ENCODE measurements at regions not wholly inside any gene's neighbourhood (a gene's known extent, or its start where the extent isn't known, plus 50 kb on each side); places are given as distances from the start of the nearest gene placed in this dataset.
"Not testable (repeated sequence)": the region's sequence is repeated elsewhere in the genome, so short reads cannot be mapped to it uniquely, and the experiment has no call there.

DNA sequence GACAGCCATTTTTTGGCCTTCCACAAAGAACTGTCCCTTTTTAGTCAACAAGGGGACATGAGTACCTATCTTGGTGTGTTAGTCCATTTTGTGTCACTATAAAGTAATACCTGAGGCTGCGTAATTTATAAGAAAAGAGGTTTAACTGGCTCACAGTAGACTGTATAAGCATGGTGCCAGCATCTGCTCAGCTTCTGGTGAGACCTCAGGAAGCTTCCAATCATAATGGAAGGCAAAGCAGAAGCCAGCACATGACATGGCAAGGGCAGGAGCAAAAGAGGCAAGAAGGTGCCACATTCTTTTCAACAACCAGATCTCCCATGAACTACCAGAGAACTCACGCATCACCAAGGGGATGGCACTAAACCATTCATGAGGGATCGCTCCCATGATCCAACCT, 66.1 kb upstream of the VGLL4 start:
- Histone ChIP-seq H3K4me3 (ENCODE audit: low read depth in 1 of 2, low read length in 2 of 2) (no peak overlapping the region), H3K27me3 (ENCODE audit: low read depth, low read length) (no peaks in the 10 kb centered on the region), H3K36me3 (ENCODE audit: control insufficient read depth in 1 of 2, insufficient read depth in 2 of 2, low read length in 2 of 2) (no peaks in the 10 kb centered on the region)

DNA sequence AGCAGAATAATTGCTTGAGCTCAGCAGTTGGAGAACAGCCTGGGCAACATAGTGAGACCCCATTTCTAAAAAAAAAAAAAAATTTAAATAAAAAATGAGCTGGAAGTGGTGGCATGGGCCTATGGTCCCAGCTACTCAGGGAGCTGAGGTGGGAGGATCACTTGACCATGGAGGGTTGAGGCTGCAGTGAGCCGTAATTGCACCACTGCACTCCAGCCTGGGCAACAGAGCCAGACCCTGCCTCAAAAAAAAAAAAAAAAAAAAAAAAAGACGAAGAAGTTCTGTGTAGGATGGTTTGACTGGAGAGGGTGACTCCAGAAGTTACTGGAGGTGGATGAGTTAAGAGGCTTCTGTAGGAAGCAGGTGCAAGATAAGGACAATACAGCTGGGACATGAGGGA, 63.4 kb upstream of the VGLL4 start:
- not testable (repeated sequence) for H3K9me3 ChIP-seq (ENCODE audit: control insufficient read depth in 1 of 2, low read length in 2 of 2); H3K36me3 ChIP-seq (ENCODE audit: control insufficient read depth in 1 of 2, insufficient read depth in 2 of 2, low read length in 2 of 2); H3K4me1 ChIP-seq (ENCODE audit: control insufficient read depth in 1 of 2, insufficient read depth in 2 of 2, low read length in 2 of 2); H3K27ac ChIP-seq (ENCODE audit: low read length); H3K27me3 ChIP-seq (ENCODE audit: low read depth, low read length); H3K4me3 ChIP-seq (ENCODE audit: low read depth in 1 of 2, low read length in 2 of 2)

More for the DNA sequence above, 66.1 kb upstream of the VGLL4 start:
- Histone ChIP-seq H3K27ac (ENCODE audit: low read length) (no peak overlapping the region), H3K9me3 (ENCODE audit: control insufficient read depth in 1 of 2, low read length in 2 of 2) (no peaks in the 10 kb centered on the region), H3K4me1 (ENCODE audit: control insufficient read depth in 1 of 2, insufficient read depth in 2 of 2, low read length in 2 of 2) (peaks cover 0 to 2% of the 10 kb centered on the region in 2 donors)

DNA sequence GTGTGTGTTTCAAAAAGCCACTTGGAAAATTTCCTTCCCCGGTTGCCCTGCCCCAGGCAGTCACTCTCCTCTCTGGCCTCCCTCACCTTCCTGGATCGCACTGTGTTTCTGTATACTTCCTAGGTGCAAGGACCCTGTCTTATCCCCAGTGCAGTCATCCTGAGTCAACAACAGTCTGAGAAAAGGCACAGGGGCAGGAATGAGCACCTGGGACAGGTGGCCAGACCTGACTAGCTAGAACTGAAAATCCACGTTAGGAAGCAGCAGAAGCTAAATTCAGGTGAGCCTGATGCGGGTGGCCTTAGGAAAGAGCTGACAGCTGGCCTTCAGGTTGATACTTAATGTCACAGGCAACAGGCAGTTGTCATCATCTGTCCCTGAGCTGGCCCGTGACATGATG, 62.9 kb upstream of the VGLL4 start:
- Histone ChIP-seq H3K27ac (ENCODE audit: low read length) (no peak overlapping the region), H3K4me1 (ENCODE audit: control insufficient read depth in 1 of 2, insufficient read depth in 2 of 2, low read length in 2 of 2) (peaks cover 0 to 2% of the 10 kb centered on the region in 2 donors)

DNA sequence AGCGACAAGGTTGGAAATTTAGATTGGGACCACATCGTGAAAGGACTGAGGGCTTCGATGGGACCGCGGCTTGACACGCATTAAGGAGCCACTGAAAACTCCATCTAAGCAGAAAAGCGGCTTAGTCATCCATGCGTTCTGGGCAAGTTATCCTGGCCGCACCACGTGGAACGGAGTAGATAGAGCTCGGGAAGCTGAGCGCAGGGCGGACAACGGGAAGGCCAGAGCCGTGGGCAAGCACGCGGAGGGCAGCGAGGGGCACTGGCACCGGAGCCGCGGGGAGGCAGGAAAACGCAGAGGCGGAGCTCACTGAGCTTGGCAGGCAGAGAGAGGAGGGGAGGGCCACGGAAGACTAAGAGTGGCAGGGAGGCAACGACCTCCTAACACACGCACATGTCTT, 61.3 kb upstream of the VGLL4 start:
- H3K27ac ChIP-seq (ENCODE audit: low read length): no peak overlapping the region
- no peaks in the 10 kb centered on the region for H3K4me1 ChIP-seq (ENCODE audit: control insufficient read depth in 1 of 2, insufficient read depth in 2 of 2, low read length in 2 of 2)
- no peaks in the 10 kb centered on the region for H3K36me3 ChIP-seq (ENCODE audit: control insufficient read depth in 1 of 2, insufficient read depth in 2 of 2, low read length in 2 of 2)
- H3K4me3 ChIP-seq (ENCODE audit: low read depth in 1 of 2, low read length in 2 of 2): no peak overlapping the region
- no peaks in the 10 kb centered on the region for H3K27me3 ChIP-seq (ENCODE audit: low read depth, low read length)
- H3K9me3 ChIP-seq (ENCODE audit: control insufficient read depth in 1 of 2, low read length in 2 of 2): no peaks in the 10 kb centered on the region

More for the DNA sequence above, 62.9 kb upstream of the VGLL4 start:
- Histone ChIP-seq H3K36me3 (ENCODE audit: control insufficient read depth in 1 of 2, insufficient read depth in 2 of 2, low read length in 2 of 2) (no peaks in the 10 kb centered on the region), H3K4me3 (ENCODE audit: low read depth in 1 of 2, low read length in 2 of 2) (no peak overlapping the region), H3K27me3 (ENCODE audit: low read depth, low read length) (no peaks in the 10 kb centered on the region), H3K9me3 (ENCODE audit: control insufficient read depth in 1 of 2, low read length in 2 of 2) (no peaks in the 10 kb centered on the region)

DNA sequence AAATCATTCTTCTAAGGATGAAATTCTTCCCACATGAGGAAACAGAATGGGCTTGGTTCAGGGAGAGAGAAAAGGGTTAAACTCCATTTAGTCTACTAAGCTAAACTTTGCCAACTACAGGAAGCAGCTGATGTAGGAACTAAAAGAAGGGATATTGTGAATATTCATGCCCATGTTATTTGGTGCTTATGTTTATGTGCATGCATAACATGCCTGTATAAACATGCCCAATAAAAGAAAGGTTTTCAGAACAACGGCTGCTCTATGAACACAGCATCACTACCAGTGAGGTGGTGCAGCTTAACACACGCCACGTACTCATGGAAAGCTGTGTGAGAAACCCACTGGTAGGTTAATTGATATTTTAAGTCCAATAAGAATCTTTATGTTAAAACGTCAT, 59.4 kb upstream of the VGLL4 start:
- peaks cover 0 to 4% of the 10 kb centered on the region in 2 donors for H3K36me3 ChIP-seq (ENCODE audit: control insufficient read depth in 1 of 2, insufficient read depth in 2 of 2, low read length in 2 of 2)
- H3K4me3 ChIP-seq (ENCODE audit: low read depth in 1 of 2, low read length in 2 of 2): no peak overlapping the region
- no peaks in the 10 kb centered on the region for H3K4me1 ChIP-seq (ENCODE audit: control insufficient read depth in 1 of 2, insufficient read depth in 2 of 2, low read length in 2 of 2)
- no peaks in the 10 kb centered on the region for H3K9me3 ChIP-seq (ENCODE audit: control insufficient read depth in 1 of 2, low read length in 2 of 2)
- H3K27me3 ChIP-seq (ENCODE audit: low read depth, low read length): no peaks in the 10 kb centered on the region
- no peak overlapping the region for H3K27ac ChIP-seq (ENCODE audit: low read length)

DNA sequence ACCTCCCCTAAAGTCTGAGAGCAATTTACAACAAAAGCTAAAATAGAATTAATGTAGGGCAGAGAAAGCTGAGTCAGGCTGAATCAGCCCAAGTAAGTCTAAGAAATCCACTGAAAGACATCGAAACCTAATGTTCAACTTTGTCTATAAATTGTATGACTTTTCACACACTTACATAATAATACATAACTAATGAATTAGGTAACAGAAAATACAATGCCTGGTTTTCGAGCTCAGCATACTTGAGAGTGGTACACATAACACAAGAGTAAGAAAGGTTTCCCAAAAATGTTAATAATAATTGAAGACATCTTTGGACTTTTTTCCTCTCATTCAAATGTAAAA, 55.3 kb upstream of the VGLL4 start:
- H3K27ac ChIP-seq (ENCODE audit: low read length): no peak overlapping the region
- H3K4me3 ChIP-seq (ENCODE audit: low read depth in 1 of 2, low read length in 2 of 2): no peak overlapping the region
- no peaks in the 10 kb centered on the region for H3K9me3 ChIP-seq (ENCODE audit: control insufficient read depth in 1 of 2, low read length in 2 of 2)
- peaks cover 0 to 4% of the 10 kb centered on the region in 2 donors for H3K36me3 ChIP-seq (ENCODE audit: control insufficient read depth in 1 of 2, insufficient read depth in 2 of 2, low read length in 2 of 2)
- peaks cover 0 to 4% of the 10 kb centered on the region in 2 donors for H3K4me1 ChIP-seq (ENCODE audit: control insufficient read depth in 1 of 2, insufficient read depth in 2 of 2, low read length in 2 of 2)
- H3K27me3 ChIP-seq (ENCODE audit: low read depth, low read length): no peaks in the 10 kb centered on the region

DNA sequence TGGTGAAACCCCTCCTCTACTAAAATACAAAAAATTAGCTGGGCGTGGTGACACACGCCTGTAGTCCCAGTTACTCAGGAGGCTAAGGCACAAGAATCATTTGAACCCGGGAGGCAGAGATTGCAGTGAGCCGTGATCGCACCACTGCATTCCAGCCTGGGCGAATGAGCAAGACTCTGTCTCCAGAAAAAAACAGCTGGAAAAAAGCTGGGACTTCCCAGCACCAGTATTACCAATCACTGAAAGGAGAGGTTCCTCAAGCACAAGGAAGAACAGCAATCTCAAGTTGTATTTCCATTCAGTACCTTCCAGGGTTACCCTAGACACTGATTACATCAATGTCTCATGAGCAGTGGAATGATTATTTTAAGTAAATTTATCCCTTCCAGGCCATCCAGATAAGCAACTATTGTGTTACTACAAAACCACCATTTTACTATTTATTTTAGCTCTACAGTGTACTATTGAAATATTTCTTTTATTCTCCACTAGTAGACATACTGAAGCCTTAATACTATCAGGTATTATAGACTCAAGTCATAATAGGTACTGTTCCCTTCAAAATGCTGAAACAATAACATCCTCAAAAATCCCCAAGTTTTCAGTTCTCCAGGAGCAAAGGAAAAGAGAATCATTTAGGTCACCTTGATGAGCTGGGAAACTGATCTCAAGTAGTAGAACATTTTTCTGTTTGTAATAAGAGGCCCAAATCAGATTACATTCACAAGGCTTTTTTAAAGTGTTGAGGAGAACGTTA, 54.8 kb upstream of the VGLL4 start:
- Histone ChIP-seq H3K9me3 (ENCODE audit: control insufficient read depth in 1 of 2, low read length in 2 of 2) (no peaks in the 10 kb centered on the region), H3K27ac (ENCODE audit: low read length) (no peak overlapping the region), H3K27me3 (ENCODE audit: low read depth, low read length) (no peaks in the 10 kb centered on the region), H3K4me1 (ENCODE audit: control insufficient read depth in 1 of 2, insufficient read depth in 2 of 2, low read length in 2 of 2) (peaks cover 0 to 4% of the 10 kb centered on the region in 2 donors), H3K36me3 (ENCODE audit: control insufficient read depth in 1 of 2, insufficient read depth in 2 of 2, low read length in 2 of 2) (peaks cover 0 to 4% of the 10 kb centered on the region in 2 donors), H3K4me3 (ENCODE audit: low read depth in 1 of 2, low read length in 2 of 2) (no peak overlapping the region)

DNA sequence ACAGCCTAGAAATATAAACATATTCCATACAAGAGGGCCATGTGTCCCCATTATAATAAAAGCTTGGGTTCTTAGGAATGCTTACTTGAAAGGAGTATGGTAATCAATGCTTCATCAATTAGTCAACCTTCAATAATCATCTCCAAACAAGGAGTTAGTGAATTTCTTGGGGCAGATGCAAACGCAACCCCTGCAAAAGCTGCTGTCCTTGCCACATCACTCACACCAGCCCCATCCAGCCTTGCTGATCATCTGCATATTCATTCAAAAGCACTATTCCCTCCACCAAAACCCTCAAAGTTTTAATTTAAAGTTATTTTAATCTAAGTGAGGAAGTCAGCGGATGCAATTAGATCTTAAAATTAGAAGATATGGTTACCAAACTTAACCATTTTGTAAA, 54.0 kb upstream of the VGLL4 start:
- H3K4me1 ChIP-seq (ENCODE audit: control insufficient read depth in 1 of 2, insufficient read depth in 2 of 2, low read length in 2 of 2): peaks cover 0 to 4% of the 10 kb centered on the region in 2 donors
- H3K27me3 ChIP-seq (ENCODE audit: low read depth, low read length): no peaks in the 10 kb centered on the region
- no peak overlapping the region for H3K27ac ChIP-seq (ENCODE audit: low read length)
- no peak overlapping the region for H3K4me3 ChIP-seq (ENCODE audit: low read depth in 1 of 2, low read length in 2 of 2)
- H3K9me3 ChIP-seq (ENCODE audit: control insufficient read depth in 1 of 2, low read length in 2 of 2): no peaks in the 10 kb centered on the region
- peaks cover 0 to 4% of the 10 kb centered on the region in 2 donors for H3K36me3 ChIP-seq (ENCODE audit: control insufficient read depth in 1 of 2, insufficient read depth in 2 of 2, low read length in 2 of 2)

DNA sequence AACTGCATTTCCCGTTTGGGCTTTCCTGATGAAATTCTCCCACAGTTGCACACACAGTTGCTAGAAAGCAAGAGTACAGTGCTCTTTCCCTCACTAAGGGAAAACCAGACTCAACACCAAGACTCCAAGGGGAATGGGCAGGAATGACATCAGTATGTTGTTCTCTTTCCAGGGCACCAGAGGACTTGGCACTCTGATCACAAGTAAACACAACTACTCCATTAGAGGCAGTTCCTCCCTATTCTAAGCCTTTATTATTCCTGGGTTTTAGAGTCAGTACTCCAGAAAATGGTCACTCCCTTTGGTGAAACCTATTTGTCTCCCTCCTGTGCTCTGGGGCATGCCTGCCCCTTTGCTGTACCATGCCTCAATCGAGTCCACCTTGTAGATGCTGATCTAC, 52.3 kb upstream of the VGLL4 start:
- Histone ChIP-seq H3K4me3 (ENCODE audit: low read depth in 1 of 2, low read length in 2 of 2) (no peak overlapping the region), H3K9me3 (ENCODE audit: control insufficient read depth in 1 of 2, low read length in 2 of 2) (no peaks in the 10 kb centered on the region), H3K36me3 (ENCODE audit: control insufficient read depth in 1 of 2, insufficient read depth in 2 of 2, low read length in 2 of 2) (peaks cover 0 to 4% of the 10 kb centered on the region in 2 donors), H3K4me1 (ENCODE audit: control insufficient read depth in 1 of 2, insufficient read depth in 2 of 2, low read length in 2 of 2) (peaks cover 0 to 4% of the 10 kb centered on the region in 2 donors), H3K27me3 (ENCODE audit: low read depth, low read length) (no peaks in the 10 kb centered on the region), H3K27ac (ENCODE audit: low read length) (no peak overlapping the region)
